HL-60/S4 treated with retinoic acid at 250 ng/mL for 4 days and 3 days (cell line): ENCODE measurements at regions not wholly inside any gene's neighbourhood (a gene's known extent, or its start where the extent isn't known, plus 50 kb on each side); places are given as distances from the start of the nearest gene placed in this dataset.
"Not testable (repeated sequence)": the region's sequence is repeated elsewhere in the genome, so short reads cannot be mapped to it uniquely, and the experiment has no call there.

ENCODE experiments used
- in situ Hi-C: fragments of 300-500 bp; cut with MboI; formaldehyde crosslinking; loops from 2 replicates; pipeline ENCODE4 v1.7.0; 2022; ENCODE audit warnings: low sequenced_read_pairs

DNA sequence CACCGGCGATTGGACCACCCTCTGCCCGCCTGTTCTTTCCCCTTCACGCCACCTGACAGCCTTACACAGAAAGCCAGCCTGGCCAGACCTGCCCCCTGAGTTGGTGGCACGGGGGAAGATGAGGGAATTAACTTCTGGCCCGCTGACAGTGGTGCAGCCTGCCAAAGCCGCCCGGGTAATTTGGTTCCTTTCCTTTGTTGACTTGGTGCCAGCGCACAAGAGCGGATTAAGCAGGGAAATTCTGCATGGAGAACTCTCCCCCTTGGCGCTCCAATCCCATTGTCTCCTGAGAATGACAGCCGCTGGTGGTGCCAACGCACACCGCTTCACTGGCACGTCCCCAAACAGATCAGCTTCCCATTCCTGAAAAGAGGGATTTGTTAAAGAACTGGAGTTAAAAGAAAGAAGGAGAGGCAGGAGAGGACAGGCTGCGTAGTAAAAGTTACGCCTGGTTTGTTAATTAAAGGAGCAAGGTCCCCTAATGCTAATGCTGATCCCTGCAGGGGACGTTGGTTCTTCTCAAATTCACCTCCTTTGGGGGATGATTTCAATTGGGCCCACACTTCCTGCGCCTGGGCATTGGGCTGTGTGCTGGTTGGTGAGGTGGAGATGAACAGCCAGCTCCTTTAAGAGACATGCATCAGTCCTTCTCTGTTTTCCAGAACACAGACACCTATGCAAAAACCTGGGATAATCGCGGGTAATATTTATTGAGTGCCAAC is 286.8 kb downstream of the MYCN start:
- in situ Hi-C loops, result no loop called here

DNA sequence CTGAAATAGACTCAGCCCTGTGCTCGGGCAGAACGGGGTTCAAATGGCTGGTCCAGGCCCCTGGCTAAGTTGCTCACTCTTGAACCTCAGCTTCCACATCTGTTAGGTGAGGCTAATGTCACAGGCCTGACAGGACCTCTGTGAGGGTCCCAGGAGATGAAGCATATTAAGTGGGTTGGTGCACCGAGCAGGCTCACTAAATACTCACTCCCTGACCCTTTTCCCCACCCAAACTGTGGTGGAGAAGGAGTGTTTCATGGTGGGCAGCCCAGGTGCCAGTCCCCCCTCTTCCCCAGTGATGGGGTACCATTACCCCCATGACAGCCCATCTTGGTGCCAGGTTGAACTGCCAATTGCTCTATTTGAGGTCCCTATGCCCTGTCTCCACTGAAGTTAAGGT is 286.0 kb downstream of the MYCN start:
- in situ Hi-C loops, result no loop called here

DNA sequence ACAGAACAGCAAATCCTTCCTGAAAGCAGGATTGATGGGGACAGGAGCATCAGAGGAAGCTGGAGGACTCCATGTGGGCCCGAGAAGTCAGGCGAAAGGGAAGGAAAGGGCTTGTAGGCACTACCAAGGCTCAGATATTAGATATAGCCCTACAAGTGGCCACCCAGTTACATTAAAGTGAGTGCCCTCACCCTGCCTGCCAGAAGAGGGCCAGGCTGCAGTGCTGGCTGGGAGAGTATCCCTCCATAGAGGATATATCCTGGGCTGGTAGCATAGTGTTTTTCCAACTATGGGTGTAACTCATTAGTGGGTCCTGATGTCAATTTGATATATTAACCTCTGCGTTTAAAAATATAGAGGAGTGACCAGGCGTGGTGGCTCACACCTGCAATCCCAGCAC is 285.2 kb downstream of the MYCN start:
- in situ Hi-C loops, result no loop called here

DNA sequence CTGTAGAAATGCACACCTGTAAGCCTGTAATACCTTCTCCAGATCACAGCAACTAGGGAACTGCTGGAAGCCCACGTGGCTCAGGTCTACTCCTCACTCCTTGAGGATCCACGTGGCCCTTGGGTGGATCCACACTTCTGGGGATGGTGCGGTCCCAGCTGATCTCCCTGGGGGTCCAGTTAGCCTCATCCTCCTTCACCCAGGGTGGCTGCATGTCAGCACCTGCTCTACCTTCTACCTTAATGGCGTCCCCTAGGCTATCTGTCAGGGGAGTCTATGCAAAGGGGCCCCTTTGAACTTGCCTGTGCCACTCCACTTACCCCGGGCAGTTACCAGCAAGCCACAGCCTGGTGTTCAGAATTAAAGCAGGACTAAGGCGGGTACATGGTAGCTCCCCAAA is 284.7 kb downstream of the MYCN start:
- in situ Hi-C loops, result no loop called here

DNA sequence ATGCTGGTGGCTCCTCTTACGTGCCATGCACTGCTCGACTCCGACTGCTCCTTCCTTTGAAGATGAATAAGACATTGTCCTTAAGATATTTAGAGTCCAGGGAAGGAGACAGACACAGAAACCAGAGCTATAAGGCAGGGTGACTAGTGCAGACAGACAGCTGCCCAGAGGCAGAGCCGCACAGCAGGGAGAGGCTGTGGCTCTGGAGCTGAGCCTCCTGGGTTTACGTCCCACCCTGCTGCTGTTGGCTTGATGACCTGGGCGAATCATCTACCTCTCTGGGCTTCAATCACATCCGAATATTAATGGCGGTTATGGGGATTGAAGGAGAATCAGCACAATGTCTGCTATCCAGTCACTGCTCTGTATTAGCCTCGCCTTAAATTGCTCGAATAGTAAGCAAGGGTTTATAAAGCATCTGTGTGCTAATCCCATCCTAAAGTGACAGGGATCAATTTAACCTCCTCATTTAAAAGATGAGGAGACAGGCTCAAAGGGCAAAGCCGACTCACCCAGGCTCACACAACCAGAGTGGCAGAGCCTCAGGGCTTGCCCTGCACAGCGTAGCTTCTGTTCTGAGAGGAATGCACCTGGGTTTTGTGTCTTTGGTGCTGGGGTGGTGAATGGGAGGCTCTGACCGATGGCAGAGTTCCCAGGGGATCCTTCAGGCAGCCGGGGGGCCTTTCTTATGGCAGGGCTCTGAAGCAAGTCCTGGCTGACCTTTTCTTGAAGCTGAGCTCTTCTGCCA is 284.1 kb downstream of the MYCN start:
- in situ Hi-C loops, result no loop called here

DNA sequence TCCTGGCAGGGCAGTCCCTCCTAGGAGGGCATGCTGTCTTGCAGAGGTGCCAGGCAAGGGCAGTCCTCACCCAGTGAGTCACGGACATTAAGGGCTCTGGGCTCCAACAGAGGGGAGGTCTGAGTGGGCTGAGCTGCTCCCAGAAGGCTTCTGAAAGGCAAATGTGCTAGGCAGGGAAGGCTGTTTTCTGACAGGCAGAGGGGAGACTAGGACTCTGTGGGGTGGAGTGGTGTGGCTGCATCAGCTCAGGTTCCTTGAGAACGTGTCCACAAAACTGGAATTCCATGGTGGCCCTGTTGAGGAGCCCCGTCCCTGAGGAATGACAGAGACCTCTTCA is 283.5 kb downstream of the MYCN start:
- in situ Hi-C loops, result no loop called here

DNA sequence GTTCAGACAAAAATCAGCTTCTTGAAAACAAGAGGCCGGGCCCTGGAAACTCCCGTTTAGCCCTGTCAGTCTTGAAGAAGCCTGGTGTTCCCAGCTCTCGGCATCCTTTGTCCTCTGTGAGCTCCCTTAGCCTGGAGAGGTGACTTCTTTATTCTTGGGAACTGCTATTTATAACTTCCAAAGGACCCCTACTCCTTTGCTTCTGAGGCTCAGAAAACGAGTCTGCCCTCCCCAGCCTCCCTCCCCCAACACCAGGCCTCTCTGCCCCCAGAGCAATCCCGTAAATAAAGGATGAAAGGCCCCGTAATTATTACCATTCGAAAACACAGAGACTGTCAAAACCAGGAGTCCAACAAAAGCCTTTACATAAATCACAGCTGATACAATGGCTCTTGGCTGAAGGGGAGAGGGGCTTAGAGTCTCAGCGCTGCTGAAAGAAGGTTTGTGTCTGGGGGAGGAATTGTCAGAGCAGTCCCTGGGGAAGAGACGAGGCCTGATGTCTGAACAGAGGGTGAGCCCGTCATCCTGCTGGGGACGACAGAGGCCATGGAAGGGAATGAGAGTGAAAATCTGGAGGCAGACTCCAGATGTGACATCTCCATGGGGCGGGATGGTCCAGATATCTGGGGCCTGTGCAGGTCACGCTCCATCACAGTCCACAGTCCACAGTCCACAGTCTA is 283.0 kb downstream of the MYCN start:
- in situ Hi-C loops, result no loop called here

DNA sequence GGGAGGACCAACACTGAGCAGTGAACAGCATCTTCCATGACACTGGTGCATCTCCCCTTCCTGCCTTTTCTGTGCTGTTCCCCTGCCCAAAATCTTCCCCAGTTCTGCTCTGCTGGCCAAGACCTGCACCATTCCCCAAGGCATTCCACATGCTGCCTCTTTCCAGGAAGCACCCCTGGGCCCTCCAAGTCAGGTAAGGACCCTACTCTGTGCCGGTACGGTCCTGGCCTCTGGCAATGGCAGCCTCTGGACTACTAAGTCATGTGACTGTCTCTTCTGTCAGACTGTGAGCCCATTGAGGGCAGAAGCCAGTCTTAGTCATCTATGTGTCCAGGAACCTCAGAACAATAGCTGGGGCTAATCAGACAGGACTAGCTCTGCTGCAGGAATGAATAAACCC is 282.0 kb downstream of the MYCN start:
- in situ Hi-C loops, result no loop called here

DNA sequence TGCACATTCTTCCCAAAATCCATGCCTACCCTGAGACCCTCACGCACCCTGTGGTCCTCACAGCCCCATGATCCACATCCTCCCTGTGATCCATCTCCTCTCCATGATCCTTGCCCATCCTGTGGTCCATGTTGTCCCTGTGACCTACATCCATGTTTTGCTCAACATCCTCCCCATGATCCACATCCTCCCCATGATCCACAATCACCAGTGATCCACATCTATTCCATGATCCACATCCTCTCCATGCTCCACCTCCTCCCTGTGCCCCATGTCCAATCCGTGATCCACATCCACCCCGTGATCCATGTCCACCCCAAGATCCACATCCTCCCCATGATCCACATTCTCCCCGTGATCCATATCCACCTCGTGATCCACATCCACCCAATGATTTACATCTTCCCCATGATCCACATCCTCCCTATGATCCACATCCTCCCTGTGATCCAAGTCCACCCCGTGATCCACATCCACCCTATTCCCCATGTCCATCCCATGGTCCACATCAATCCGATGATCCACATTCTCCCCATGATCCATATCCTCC is 281.2 kb downstream of the MYCN start:
- in situ Hi-C loops, result no loop called here

DNA sequence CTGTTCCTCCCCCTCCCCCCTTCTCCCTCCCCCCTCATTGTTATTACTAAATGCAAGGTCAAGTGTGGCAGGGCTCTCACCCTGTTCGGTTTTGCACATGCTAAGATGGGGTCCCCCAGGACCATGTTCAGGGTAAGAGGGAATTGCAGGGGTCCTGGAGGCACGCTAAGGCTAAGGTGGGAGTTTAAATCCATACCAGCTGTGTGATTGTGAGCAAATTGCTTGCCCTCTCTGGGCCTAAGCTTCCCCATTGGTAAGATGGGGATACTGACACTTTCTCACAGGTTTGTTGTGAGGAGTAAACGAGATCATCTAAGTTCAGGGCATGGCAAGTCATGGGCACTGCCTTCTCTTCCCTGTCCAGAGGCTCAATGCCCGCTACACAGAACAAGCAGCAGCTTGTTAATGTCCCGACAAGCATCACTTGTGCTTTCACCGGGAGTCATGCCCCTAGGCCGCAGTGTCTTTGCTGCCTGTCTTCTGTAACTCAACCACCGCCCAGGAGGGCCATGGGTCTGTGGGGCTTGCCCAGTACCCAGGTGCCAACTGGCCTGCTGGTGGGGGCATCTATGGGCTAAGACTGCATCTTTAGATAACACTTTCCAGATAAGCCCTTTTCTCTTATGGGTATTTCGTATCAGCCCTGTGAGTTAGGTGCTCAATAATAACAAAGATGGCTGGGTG is 279.1 kb downstream of the MYCN start:
- in situ Hi-C loops, result no loop called here

DNA sequence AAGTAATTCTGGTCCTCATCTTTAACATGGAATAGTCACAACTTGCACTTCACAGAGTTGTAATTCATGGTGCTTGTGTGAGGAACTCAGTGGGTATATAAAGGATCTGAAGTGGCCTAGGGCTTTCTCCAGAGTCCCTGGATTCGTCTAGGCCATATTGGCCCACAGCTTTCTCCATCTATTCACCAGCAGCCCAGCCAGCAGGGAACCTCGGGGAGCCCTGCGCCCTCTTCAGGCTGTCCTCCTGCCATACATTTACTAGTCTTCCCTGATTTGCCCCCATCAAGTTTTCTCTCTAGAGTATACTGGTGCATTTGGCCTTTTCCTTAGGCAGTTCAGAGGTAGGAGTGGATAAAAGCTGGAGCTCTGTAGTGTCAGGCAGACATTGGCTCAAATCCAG is 278.3 kb downstream of the MYCN start:
- in situ Hi-C loops, result no loop called here

DNA sequence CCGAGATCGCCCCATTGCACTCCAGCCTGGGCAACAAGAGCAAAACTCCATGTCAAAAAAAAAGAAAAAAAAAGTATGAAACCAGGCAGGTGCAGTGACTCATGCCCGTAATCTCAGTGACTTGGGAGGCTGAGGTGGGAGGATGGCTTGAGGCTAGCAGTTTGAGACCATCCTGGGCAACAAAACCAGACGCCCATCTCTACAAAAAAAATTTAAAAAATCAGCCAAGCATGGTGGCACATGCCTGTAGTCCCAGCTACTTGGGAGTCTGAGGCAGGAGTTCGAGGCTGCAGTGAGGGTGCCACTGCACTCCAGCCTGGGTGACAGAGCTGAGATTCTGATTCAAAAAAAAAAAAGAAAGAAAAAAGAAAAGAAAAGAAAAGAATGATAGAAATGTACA is 277.8 kb downstream of the MYCN start:
- in situ Hi-C loops, result no loop called here

DNA sequence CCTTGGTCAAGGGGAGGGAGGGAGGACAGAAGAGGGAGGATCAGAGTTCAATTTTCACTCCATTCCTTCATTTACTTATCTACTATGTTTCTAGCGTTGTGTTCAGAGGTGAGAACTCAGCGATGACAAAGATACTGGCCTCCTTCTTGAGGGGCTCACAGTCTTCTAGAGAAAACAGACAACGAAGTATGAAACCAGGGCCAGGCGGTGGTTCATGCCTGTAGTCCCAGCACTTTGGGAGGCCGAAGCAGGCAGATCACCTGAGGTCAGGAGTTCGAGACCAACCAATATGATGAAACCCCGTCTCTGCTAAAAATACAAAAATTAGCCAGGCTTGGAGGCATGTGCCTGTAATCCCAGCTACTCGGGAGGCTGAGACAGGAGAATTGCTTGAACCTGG is 277.4 kb downstream of the MYCN start:
- in situ Hi-C loops, result not testable (repeated sequence)

DNA sequence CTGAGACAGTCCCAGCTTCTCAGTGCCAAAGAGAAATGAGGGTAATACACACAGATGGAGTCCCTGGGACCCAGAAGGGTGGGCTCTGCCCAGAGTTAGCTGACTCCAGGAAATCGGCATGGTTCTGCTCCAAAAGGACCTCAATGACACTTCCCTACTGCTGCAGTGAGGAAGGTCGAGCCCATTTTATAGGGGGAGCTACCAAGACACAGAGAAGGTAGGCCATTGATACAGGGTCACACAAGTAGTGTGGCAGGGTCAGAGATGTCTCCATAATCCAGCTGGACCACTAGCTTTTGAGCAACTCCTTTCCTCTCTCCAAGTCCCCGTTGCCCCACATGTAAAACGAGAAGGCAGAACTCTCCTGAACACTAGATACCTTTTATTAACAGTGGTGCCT is 276.9 kb downstream of the MYCN start:
- in situ Hi-C loops, result no loop called here

DNA sequence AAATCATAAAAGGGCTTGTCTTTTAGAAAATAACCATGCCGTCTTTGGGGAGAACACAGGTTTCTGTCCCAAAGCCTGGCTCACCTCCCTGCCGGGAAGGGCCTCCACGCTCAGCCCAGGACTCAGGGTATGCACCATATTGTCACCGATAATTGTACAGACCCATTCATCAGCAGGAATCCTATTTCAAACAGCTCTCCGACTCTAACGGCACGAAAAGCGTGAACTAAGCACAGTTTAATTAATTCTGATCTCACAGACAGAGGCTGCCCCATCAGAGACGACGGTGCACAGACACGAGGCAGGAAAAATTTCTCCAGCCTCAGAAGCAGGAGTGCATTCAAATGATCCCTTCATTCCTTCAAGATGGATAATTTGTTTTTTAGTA is 276.2 kb downstream of the MYCN start:
- in situ Hi-C loops, result no loop called here

DNA sequence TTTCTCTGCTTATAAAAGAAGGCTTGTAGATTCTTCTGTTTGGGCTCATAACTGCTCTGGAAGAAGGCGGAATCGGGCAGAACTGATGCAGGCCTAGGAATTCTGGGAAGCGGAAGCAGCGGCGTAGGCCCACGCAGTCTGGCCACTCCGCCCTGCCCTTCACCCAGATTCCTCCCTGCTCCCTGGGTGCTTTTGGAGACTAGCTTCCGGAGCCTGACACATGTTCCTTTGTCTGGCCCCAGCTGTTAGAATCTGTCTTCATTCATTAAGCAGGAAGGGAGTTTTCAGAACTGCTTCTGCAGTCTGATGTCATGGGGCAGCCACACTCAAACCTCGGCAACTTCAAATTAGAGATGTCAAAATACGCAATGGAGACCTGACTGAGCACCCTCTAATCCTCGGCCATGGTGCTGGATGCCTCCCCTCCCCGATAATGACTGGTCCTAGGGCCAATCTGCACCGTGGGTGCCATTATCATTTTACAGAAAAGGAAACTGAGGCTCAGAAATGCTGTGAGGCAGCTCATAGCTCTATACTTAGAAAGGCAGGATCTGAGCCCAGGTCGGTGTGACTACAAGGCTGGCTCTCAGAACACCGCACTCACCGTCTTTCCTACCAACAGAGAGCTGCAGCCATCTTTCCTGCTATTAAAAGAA is 275.7 kb downstream of the MYCN start:
- in situ Hi-C loops, result no loop called here

DNA sequence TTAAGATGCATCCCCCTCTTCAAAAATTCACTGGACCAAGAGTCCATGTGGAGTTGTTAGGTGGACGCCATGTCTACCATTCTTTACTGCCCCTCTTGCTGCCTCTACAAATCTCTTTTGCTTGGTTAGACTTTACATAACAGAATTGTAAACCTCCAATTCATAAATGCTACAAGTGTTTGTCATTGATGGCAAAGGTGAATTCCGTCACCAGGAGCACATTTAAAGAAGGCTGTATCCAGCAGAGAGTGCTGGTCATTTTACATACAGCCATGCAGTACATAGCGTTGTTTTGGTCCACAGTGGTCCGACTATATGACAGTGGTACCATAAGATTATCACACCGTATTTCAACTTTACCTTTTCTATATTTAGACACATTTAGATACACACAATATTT is 274.5 kb downstream of the MYCN start:
- in situ Hi-C loops, result no loop called here

DNA sequence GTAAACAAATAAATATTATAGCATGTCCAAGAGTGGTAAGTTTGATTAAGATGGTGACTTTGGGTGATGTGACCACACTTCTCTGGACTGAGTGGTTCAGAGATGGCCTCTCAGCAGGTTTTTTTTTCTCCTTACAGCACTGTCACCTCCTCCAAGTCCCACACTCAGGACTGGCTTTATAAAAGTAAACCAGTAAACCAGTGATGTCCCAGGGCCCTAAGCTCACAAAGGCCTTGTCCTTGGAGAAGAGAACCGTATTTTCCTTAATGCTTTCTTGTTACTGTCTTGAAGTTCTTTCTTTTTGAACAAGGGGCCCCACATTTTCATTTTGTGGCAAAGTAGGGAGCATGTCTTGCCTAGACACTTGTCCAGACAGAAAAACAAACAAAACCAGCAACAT is 274.0 kb downstream of the MYCN start:
- in situ Hi-C loops, result no loop called here

DNA sequence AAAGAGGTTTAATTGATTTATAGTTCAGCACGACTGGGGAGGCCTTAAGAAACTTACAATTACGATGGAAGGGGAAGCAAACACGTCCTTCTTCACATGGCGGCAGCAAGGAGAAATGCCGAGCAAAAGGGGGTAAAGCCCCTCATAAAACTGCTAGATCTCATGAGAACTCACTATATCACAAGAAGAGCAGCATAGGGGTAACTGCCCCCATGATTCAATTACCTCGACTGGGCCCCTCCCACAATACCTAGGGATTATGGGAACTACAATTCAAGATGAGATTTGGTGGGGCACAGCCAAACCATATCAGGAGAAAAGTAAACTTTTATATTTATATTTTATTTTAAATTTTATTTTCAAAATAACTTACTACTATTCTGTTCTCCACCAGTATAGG is 272.0 kb downstream of the MYCN start:
- in situ Hi-C loops, result no loop called here

DNA sequence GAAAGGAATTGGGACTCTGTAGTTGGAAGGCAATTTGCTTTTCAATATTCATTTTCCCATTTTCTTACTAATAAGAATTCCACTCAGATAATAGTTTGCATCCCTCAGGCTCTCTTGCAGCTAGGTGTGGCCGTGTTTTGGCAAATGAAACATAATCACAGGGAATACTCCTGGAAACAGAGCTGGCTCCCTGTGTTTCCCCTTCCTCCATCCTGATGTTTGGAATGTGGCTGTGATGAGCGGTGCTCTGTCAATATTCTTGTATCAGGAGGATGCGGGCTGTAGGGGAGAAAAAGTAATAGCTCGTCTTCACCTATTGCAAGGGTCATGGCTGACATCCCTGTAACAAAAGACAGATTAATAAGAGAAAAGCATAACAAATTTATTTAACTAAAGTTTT is 271.0 kb downstream of the MYCN start:
- in situ Hi-C loops, result no loop called here

DNA sequence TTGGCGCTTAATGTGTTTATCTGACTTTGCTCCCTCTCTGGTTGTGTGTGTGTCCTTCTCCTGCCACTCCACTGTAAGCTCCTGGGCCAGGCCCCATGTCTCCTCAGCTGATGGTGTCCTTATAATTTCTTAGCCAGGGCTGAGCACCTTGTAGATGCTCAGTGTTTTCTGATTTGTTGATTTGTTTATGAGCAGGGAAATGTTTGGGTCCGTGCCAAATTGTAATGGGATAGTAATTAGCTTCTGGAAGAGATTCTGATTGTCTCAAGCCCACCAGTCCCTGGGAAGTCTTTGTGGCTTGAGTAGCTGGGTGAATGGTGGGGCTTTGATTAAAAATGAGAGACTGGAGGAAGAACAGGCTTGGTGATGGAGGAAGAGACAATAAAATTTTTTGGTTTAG is 270.5 kb downstream of the MYCN start:
- in situ Hi-C loops, result no loop called here
